Suppressor macrophage (primary cell): ENCODE measurements at regions not wholly inside any gene's neighbourhood (a gene's known extent, or its start where the extent isn't known, plus 50 kb on each side); places are given as distances from the start of the nearest gene placed in this dataset.
A peak's percentile ranks its signal among the peaks of the same experiment; 100 is the strongest.
"Not testable (repeated sequence)": the region's sequence is repeated elsewhere in the genome, so short reads cannot be mapped to it uniquely, and the experiment has no call there.

Experiments used
- DNase-seq, 4 experiments: peaks; one replicate each; pipeline ENCODE4 v3.0.0-alpha.2; 2020 to 2022

DNA sequence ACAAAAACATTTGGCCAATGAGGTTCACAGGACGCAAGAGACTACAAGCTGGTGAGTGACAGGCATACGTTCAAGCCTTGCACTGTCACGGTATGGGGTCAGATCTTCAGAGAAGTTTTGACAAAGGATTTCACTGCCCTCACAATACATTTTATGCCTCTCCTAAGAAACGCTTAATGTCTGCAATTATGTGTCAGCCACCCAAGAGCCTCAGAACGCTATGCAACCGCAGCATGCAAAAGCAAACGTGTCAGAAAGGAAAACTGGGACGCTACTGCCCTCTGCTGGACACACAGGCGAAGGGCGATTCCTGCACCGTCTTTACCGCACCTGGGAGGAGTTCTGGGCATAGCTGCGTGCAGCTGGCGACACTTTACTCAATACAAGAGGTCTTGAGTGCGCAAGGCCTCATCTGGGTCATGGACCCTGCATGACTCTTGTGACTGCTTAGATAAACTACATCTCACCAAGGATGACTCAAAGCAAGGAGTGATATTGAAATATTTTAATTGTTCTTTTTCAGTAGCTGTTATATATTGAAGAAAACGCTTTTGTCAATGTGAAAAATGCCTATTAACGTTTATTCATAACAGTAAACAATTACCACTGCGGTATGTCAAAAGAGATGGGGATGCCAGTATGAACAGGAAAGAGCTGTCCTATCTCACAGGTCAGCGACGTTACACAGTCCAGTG lies 147.6 kb upstream of the FRG1 start:
- peak; percentile 70 to 83 (median 80) for DNase-seq

DNA sequence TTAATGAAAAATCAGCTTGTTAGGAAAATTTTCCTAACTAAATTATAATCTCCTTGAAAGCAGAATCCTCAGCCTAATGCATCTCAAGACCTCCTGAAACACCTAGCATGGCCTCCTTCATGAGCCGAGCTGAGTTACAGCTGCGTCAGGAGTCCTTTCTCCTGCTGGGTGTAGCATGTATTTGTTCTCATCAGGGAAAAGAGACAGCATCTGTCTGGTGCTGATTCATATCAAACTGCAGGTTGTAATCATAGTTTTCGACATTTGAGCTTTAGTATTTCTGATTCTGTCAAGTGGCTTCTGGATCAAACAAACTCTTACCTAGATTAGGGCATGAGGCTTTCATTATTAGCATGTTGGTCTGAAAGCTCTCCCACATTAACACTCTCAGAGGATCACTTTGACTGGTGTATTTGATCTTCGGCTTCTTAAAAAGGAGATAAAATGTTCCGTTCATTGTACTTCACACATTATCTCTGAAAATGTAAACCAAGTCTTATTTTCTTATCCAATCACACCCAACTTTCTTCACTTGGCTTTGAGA lies 140.1 kb upstream of the FRG1 start:
- DNase-seq: no peak

DNA sequence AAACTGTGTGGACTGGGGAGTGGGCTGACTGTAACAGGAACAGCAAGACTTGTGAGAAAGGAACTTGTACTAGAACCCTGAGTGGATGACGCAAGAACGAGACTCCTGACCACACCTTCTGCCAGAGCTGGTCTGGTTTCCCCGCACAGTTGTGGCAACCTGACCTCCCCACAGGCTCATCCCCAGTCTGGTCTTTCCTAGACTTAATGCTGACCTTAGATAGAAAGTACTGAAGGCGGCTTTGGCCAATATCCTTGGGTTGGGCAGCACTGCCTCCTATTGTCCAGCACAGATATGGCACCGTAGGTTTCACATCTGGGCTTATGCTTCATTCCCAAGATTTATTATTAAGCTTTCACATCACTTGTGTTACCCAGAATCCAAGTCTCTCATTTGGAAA lies 137.8 kb upstream of the FRG1 start:
- DNase-seq: no peak

DNA sequence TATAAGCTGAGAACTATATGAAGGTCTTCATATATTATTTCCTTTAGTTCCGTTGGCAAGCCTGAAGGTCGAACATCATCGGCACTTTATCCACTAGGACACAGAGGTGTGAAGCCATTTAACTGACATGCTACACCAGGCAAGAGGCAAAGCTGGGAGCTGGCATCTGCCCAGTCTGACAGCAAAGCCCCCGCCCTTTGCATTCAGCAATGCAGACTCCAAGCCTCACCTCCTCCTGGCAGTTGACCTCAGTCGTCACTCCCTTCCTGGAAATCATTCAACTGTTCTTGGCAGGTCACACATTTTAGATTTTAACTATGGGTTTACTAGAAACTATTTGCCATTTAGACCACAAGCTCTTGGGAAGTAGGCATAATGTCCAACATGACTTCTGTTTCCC lies 135.8 kb upstream of the FRG1 start:
- no peak for DNase-seq

DNA sequence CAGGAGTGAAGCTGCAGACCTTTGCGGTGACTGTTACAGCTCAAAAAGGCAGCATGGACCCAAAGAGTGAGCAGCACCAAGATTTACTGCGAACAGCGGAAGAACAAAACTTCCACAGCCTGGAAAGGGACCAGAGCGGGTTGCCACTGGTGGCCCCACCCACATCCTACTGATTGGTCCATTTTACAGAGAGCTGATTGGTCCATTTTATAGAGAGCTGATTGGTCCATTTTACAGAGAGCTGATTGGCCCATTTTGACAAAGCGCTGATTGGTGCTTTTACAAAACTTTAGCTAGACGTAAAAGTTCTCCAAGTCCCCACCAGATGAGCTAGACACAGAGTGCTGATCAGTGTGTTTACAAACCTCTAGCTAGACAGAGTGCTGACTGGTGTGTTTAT lies 134.2 kb upstream of the FRG1 start:
- no peak for DNase-seq

DNA sequence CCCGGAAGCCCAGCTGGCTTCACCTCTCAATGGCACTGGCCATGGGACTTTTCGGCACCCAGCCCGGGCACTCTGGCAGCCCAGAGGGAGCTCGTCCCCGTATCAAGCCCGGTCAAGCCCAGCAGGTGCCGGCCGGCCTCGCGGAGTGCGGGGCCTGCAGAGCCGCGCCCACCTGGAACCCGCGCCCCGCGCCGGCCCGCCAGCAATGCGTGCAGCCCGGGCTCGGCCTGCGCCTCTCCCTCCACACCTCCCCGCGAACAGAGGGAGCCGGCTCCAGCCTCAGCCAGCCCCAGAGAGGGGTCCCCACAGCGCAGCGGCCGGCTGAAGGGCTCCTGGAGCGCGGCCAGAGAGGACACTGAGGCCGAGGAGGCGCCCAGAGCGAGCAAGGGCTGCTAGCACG lies 133.6 kb upstream of the FRG1 start:
- no peak for DNase-seq

DNA sequence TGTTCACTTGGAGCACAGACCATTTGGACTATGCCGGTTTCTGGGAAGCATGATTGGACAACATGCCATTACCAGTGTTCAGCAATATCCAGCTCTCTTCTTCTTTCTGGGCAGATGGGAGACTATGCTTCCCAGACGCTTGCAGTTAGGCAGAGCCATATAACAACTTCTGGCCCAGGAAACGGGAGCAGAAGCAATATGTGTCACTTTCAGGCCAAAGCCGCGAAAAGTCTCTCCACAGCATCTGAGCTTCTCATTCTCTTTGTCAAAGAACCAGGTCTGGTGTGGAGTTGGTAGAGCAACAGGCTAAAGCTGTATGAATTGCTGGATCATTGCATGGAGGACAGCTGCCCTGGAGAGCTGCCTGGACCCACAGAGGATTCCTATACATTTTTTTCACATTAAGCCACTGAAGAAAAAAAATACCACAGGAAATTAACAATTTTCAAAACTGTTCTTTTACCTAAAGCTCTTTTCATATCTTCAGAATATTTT lies 131.4 kb upstream of the FRG1 start:
- no peak for DNase-seq

DNA sequence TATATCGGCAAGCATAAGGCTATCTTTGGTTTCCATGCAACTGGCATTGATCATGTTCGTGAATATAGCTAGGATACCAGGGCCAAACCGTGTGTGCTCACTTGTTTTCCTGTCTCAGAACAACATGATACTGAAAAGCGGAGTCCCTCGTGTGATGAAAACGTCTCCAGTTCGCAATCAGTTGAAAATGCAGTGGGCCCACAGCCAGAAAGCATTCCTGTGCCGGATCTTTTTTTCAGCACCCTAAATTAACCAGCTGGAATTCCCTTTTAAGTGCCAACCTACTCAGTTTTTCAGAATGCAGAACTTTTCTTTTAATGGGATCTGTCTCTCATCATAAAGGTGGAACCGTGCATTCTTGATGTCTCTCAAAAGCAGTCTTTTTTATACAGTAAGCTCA lies 130.8 kb upstream of the FRG1 start:
- no peak for DNase-seq

DNA sequence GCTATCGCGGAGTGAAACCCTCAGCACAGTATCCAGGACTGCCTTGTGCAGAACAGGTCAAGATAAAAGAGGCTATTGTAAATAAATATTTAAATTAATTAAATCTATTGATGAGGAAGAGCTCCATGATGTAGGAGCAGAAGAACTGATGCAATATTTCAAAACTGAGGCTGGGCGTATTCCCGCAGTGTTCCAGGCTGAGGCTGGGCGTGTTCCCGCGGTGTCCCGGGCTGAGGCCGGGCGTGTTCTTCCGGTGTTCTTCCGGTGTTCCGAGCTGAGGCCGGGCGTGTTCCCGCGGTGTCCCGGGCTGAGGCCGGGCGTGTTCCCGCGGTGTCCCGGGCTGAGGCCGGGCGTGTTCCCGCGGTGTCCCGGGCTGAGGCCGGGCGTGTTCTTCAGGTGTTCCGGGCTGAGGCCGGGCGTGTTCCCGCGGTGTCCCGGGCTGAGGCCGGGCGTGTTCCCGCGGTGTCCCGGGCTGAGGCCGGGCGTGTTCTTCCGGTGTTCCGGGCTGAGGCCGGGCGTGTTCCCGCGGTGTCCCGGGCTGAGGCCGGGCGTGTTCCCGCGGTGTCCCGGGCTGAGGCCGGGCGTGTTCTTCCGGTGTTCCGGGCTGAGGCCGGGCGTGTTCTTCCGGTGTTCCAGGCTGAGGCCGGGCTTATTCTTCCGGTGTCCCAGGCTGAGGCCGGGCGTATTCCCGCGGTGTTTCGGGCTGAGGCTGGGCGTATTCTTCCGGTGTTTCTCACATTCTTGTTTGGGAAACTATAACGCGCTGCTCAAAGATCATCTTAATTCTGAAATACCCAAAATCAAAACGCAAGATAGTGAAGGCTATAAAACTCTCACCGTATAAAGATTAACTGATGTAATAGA lies 130.1 kb upstream of the FRG1 start:
- not testable (repeated sequence) for DNase-seq

DNA sequence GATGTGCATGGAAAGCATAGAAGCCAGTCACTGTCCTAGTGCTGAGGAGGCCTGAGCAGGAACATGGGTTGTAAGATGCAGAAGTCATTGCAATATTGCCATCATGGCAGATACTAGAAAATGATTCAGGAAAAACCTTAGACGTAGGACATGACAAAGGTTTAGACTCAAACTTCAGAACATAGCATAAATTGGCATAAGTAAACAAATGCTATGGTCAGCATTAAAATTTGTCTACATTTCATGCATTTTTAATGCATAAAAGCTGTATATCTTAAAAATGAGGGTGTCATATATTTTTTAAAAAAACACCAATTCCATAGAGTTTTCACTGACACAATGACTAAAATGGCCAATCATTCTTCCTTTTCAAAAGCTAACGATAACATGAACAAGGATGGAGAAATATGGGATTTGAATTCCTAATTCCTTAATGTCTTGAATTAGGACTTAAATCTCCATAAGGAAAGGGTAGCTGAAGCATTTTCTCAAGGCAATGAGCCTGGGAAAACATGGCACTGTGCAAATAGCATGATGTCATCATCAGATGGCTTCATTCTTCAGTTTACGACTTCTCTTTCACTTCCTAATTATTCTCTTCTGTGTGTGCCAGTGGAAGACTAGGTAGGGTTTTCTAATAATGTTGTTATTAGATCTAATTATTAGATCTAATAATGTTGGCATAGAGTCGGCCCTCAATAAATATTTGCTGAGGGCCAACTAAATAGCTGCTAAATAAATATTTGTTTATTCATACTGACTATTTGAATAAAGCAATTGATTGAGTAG lies 125.1 kb upstream of the FRG1 start:
- DNase-seq: peak in 1 of 4 experiments; percentile 2

DNA sequence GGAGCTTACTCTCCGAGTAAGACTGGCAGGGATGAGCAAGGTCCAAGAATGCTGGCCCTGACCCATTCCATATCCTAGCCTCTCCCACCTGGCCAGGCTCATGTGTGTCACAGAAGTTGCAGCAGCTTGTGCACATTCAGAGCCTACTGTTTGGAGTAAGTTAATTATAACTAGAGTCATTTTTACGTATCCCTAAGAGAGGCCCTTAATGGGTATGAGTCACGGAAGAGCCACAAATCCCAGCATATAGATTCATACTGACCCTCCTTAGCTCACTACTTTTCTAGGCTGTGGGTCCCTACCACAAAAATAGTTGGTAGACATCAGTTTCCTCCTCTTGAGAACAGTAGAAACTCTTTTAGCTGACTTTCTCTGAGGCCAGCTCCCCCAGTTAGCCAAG lies 118.3 kb upstream of the FRG1 start:
- no peak for DNase-seq

DNA sequence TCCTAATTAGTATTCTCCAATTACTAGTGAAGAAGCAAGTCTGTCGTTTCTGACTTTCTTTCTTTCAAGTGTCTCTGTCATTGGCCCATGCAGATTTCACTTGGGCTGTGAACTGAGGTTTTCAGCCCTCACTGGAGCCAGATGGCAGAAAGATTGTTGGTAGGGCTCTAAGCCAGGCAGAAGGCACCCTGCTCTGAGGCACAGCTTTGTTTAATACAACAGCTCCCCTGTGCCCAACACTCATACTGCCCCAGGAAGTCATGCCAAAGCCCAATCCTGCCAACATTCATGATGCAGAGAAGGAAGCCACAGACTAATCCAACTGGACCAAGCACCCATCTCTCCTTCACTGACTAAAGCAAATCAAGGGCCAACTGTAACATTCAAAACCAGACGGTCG lies 117.1 kb upstream of the FRG1 start:
- DNase-seq: no peak

DNA sequence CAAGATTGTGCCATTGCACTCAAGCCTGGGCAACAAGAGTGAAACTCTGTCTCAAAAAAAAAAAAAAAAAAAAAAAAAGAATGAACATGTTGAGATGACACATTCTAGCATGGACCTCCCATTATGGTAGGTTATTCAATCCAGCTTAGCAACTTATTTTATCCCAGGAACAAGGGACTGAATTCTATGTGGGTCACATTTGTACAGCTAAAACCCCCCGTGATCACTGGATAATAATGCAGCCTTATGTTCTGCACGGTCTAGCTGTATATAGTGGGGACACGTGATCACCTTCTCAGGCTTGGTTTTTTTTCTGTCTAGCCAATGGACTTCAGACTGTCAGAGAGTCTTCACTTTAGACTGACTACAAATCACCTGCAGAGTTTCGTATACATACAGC lies 115.2 kb upstream of the FRG1 start:
- DNase-seq: no peak

DNA sequence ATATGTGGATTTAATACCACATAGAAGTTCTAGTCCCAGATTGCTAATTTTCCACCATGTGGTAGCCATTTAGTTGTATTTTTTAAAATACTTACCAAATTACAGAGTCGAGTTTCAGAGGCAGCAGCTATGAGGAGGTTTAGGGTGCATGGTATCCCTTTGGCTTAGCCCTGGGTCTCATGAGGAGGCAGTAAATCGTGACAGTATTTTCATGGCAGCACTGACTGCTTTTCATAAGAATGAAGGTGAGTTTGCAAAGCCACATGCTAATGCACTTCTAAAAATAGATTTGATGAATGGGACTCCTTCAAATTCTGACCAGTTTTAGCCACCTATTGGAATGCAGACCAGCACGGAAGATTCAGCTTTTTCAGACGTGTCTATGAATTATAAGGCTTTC lies 114.0 kb upstream of the FRG1 start:
- no peak for DNase-seq

DNA sequence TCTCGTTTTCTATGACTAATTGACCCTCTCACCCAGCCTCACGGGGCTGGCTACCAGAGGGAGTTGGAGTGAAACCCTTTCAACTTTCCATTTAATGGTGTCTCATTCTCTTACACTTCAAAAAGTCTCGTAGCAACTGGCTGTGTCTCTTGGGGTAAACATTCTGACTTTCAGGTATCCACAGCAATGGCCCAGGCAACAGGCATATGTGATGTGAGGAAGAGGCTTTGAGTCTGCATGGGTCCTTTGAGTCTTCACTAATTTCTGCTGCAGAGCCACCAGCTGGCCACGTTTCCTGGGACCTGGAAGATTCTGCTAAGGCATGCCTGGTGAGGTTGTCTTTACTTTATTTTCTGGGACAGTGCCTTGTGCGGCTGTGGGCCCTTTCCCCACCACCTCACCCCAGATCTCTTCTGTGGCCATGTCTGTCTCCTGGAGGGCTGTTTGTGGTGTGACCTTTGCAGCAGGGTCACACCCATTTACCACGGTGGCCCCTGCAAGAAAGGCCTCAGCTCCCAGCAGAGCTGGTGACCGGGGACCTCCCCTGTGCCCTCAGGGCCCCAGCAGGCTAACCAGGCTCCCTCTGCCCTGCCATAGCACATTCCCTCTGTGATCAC lies 112.5 kb upstream of the FRG1 start:
- DNase-seq: no peak

DNA sequence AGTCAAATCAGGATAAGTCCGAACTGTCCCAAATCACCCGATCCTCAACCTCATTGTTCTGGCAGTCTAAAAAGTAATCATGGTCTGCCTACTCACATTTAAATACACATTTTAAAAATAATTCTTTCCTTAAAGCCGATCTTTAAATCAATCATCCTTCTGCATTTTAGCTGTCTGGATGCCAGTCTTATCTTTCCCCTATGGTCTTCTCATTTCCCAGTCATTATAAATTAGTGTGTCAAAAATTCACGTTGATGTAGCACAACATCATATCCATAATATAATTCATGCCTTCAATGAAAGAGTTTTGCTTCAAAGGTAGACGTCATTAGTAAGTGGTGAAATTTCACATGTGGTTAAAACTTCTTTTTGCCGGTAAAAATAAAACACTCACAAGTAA lies 108.1 kb upstream of the FRG1 start:
- DNase-seq: no peak

DNA sequence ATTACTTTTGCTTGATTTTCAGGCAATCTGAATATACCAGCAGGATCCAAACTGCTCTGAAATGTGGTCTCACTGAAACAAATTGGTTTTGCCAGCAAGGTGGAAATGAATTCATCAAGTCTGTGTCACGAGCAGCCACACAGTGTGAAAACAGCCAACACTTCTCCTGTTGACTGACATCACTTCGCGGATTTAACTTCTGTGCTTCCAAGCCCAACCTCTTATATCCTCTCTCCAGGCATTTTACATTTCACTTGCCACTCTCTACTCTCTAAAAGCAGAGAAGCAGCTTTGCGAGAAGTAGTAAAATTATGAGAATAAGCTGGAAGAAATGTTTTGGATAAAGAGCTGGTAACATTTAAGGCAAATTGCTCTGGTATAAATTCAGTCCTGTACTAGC lies 106.1 kb upstream of the FRG1 start:
- no peak for DNase-seq

DNA sequence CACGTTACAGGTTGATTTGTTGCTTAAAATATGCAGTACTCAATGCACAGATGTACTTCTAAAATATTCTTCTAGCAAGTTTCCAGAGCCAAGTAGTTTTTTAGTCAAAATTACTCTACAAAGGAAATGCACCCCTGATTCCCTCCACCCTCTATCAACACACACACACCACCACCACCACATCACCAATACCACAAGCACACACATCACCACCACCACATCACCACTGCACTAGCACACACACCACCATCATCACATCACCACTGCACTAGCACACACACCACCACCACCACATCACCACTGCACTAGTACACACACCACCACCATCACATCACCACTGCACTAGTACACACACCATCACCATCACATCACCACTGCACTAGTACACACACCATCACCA lies 105.2 kb upstream of the FRG1 start:
- no peak for DNase-seq

DNA sequence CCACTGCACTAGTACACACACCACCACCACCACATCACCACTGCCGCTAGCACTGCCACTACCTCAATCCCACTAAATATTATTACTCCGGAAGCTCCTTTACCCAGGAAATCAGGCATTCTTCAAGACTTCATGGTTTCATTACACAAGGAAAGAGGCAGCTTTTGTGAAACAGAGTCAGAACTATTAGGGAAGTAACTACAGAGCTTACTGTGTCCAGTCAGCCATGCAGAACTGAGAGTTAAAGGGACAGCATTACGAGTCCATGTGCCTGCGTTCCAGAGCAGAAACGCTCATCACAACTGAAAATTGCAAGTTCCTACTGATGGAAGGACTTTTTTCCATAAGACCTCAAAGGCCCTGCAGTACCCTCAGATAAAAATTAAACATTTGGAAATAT lies 103.2 kb upstream of the FRG1 start:
- no peak for DNase-seq

DNA sequence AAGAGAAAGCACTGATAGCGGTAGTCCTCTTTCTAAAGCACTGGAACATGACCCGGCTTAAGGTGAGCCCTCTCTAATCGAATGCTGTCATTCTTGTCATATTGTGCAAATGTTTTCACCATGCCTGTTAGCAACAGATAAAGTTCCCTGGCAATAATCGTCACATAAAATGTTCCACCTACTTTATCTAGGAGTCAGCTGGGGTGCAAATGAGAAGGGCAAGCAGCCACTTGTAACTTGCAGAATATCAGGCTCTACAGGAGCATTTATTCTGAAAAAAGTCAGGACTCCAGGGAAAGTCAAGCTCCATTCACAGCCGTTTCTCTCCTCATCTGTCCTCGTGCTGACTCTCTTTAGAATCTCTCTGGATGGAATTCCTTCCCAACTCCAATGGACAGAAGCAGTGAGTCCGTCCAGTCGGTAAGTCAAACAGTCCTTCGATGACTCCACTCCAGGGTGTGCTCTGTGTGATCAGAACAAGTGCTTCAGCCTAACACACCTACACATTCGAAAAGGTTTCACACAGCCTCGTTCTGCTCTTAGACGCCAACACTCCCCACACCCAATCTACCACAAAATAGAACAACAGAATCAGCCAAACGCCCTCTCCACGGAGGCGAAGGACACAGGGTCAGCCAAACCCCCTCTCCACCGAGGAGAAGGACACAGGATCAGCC lies 101.7 kb upstream of the FRG1 start:
- DNase-seq: no peak

DNA sequence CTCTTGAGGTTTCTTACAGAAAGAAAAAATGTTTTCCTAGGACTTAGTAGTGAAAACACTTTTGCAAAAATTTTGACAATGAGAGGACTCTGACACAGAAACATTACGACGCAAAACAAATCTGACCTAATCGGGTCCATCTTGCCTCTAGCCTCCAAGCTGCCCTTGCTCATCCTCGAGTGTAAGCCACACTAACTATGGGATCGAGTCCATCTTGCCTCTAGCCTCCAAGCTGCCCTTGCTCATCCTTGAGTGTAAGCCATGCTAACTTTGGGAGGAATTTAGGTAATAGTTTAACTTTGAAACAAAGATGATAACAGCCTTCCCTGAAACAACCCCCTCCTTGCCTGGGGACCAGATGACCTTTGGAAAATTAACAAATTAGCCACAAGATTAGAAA lies 100.3 kb upstream of the FRG1 start:
- no peak for DNase-seq

DNA sequence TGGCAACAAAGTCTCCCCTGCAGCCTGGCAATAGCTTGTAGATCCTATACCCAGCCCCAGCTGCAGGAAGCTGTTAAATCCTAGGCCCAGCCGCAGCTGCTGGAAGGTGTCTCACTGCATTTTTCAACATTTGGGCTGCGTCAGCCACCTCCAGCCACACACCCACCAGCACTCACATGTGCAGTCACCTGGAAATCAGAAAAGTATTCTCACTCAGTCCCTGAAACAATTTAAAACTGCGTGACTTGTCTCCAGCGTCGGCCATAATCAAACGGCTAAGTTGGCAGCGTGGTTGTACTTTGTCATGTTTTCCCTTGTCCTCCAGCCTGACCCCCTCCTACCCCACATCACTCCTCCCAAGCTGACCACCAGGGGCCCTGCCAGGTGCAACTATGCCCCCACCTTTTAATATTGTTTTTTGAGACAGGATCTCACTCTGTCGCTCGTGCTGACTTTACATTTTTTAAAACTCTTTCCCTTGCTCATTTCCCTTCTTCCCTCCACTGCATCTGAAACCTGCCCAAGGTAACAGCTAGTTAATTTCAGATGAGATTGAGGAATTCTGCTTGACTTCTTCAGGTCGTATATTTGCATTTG lies 97.2 kb upstream of the FRG1 start:
- no peak for DNase-seq
